SU-DHL-6 (cell line): ENCODE measurements at regions not wholly inside any gene's neighbourhood (a gene's known extent, or its start where the extent isn't known, plus 50 kb on each side); places are given as distances from the start of the nearest gene placed in this dataset.

ENCODE experiments used
- EZH2phosphoT487 ChIP-seq: fragments of 200-600 bp; sonication (generic), shearing (Covaris generic); conservative IDR thresholded peaks from 2 replicates; pipeline ENCODE4 v1.6.1; 2018; ENCODE audit warnings: mild to moderate bottlenecking, antibody characterized with exemption, low read length, moderate library complexity, mixed read lengths
- TF ChIP-seq, protein P1 (sequence below): fragments of 200-600 bp; sonication (generic); IDR thresholded peaks from one replicate; pipeline ENCODE4 v1.5.1; 2017; ENCODE audit warnings: antibody characterized with exemption, mild to moderate bottlenecking, low read length, moderate library complexity; ENCODE audit not compliant: insufficient read depth, poor library complexity, severe bottlenecking

DNA sequence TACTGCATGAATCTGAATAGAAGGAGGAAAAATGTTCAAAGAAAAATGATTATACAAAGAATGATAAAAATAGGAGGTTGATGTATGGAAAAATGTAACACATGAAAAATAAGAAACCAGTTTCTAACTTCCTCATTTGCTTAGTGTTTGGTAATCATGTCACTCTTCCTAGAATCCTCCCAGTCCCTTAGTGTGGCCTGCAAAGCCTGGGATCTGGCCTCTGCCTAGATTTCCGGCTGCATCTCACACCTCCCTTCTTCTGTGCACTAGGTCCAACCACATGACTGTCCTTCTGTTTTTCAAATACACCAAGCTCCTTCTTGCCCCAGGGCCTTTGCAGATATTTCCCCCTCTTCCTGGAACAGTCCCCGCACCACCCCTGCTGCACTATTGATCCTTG lies 76.8 kb upstream of the RBMS1 start:
- TF ChIP-seq, protein P1, sequence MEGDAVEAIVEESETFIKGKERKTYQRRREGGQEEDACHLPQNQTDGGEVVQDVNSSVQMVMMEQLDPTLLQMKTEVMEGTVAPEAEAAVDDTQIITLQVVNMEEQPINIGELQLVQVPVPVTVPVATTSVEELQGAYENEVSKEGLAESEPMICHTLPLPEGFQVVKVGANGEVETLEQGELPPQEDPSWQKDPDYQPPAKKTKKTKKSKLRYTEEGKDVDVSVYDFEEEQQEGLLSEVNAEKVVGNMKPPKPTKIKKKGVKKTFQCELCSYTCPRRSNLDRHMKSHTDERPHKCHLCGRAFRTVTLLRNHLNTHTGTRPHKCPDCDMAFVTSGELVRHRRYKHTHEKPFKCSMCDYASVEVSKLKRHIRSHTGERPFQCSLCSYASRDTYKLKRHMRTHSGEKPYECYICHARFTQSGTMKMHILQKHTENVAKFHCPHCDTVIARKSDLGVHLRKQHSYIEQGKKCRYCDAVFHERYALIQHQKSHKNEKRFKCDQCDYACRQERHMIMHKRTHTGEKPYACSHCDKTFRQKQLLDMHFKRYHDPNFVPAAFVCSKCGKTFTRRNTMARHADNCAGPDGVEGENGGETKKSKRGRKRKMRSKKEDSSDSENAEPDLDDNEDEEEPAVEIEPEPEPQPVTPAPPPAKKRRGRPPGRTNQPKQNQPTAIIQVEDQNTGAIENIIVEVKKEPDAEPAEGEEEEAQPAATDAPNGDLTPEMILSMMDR = no peak
- TF ChIP-seq EZH2phosphoT487 = no peak
